Stimulated activated CD4-positive, alpha-beta T cell treated with anti-CD3 and anti-CD28 coated beads, Interleukin-4, amount 100 ng/mL, for 48 hours (primary cell): ENCODE measurements at regions not wholly inside any gene's neighbourhood (a gene's known extent, or its start where the extent isn't known, plus 50 kb on each side); places are given as distances from the start of the nearest gene placed in this dataset.

Source experiments
- DNase-seq, 2 donors: peaks; one replicate each; pipeline ENCODE4 v3.0.0-alpha.2; 2020; ENCODE audit warnings: low read depth in 2 of 2

- no peak for DNase-seq
These were observed 247.0 kb upstream of the CIBAR2 start for GRCh38 chr16:85359147-85359822.

GRCh38 chr16:85360323-85361277, 248.3 kb upstream of the CIBAR2 start:
- no peak for DNase-seq

- no peak for DNase-seq
These were observed 249.3 kb upstream of the CIBAR2 start for GRCh38 chr16:85361441-85362118.

GRCh38 chr16:85362443-85362842, 250.2 kb upstream of the CIBAR2 start:
- DNase-seq = no peak

- DNase-seq = no peak
These were observed 249.7 kb upstream of the GSE1 start for GRCh38 chr16:85363427-85363826.

GRCh38 chr16:85363881-85364280, 249.2 kb upstream of the GSE1 start:
- DNase-seq = no peak

GRCh38 chr16:85364323-85365040, 248.6 kb upstream of the GSE1 start:
- no peak for DNase-seq

- no peak for DNase-seq
These were observed 248.0 kb upstream of the GSE1 start for GRCh38 chr16:85365120-85365519.

GRCh38 chr16:85366031-85366763, 246.9 kb upstream of the GSE1 start:
- no peak for DNase-seq

- DNase-seq = no peak
These were observed 245.6 kb upstream of the GSE1 start for GRCh38 chr16:85367485-85367884.

- no peak for DNase-seq
These were observed 244.1 kb upstream of the GSE1 start for GRCh38 chr16:85369060-85369459.

GRCh38 chr16:85369741-85370528, 243.2 kb upstream of the GSE1 start:
- peak; percentile 33 to 57 for DNase-seq

GRCh38 chr16:85370543-85370880, 242.6 kb upstream of the GSE1 start:
- DNase-seq = no peak

GRCh38 chr16:85370881-85371651, 242.1 kb upstream of the GSE1 start:
- no peak for DNase-seq

- no peak for DNase-seq
These were observed 241.2 kb upstream of the GSE1 start for GRCh38 chr16:85371948-85372347.

- DNase-seq = peak; percentile 15 to 26
These were observed 240.3 kb upstream of the GSE1 start for GRCh38 chr16:85372627-85373372.

- DNase-seq = no peak
These were observed 239.2 kb upstream of the GSE1 start for GRCh38 chr16:85373741-85374570.

GRCh38 chr16:85374571-85374872, 238.6 kb upstream of the GSE1 start:
- no peak for DNase-seq
